HG03064 (cell line): ENCODE measurements at regions not wholly inside any gene's neighbourhood (a gene's known extent, or its start where the extent isn't known, plus 50 kb on each side); places are given as distances from the start of the nearest gene placed in this dataset.

Source experiments
- ATAC-seq: cut with Tn5 transposase; IDR thresholded peaks from one replicate; pipeline ENCODE4 v1.9.1; 2021; ENCODE audit warnings: low read depth; ENCODE audit not compliant: unreplicated experiment

DNA sequence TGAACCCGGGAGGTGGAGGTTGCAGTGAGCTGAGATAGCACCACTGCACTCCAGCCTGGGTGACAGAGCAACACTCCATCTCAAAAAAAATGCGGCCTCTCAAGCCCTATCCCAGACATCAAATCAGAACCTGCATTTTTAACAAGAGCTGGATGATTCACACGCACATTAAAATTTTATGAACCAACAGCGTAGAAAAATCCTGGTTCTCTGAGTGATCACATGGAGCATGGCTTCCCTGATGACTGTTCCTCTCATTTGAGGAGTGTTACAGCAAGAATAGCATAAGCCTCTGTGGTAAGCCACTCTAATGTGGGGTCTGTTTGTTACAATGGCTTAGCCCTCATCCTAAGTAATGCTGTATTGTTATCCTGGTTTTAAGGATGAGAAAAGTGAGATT is 163.6 kb downstream of the BRMS1L start:
- no peak for ATAC-seq

- ATAC-seq = no peak
These were observed 163.0 kb downstream of the BRMS1L start for GRCh38 chr14:35988972-35989690.

- no peak for ATAC-seq
These were observed 162.4 kb downstream of the BRMS1L start for GRCh38 chr14:35988550-35988949.

DNA sequence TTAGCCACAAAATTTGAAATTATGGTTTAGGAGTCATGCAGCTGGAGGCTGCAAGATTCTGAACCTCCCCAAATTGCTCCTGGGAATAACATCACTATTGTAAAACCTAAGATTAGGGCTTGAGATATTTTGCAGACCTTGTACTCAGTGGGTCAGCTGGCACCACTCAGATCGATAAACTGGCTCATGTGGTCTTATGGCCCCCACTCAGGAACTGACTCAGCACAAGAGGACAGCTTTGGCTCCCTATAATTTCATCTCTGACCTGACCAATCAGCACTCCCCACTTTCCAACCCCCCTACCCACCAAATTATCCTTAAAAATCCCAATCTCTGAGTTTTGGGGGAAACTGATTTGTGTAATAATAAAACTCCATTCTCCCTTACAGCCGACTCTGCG is 161.6 kb downstream of the BRMS1L start:
- ATAC-seq = no peak

- ATAC-seq = no peak
These were observed 160.1 kb downstream of the BRMS1L start for GRCh38 chr14:35986219-35986573.

DNA sequence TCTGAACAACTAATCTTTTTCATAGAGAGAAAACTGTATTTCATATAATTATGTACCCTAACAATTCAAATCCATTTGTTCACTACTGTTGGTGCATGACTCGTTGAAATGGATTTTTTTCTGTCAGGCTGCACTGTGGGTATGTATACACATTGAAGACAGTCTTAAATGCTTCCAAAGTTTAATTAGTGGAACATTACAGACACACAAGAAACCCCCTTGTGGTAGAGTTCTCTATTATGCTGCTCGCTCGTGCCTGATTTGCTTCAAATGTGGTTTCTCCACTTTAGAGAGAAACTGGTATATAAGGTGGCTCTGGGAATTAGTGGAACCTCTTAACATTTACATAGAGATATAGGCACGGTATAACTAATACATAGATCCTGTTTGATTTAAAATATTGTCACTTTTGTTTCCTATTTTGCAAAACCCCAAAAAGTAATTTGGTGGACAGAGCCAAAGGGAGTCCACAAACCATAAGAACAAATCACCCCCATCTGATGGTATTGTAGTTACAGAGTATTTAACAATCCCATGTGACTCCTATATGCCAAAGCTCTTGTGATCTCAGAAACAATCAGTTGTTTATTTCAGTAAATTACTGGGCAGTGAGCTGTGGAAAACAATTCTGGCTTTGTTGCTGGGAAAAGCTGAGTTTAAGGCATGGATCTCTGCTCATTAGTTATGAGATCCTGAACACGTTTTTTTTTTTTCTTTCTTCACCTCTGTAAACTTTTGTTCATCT is 159.5 kb downstream of the BRMS1L start:
- ATAC-seq = no peak

DNA sequence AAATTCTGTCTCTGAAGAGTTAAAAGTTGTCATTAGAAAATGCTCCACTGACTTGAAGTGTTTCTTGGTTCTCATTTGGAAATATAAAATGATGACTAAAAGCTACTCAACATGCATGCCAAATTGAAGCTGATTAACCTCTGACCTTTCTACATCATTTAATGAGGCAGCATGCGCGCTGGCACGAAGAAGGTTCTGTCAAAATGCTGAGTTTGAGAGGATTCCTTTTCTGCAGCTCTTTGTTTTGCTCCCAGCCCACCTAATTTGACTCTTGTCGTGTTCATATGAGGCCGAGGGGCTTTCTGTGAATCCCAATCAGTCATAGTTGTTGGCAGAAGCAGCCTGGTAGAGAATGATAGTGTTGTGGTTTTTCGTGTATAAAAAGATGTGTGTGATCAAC is 153.4 kb downstream of the BRMS1L start:
- ATAC-seq = no peak

GRCh38 chr14:35978561-35978960 is 152.4 kb downstream of the BRMS1L start:
- ATAC-seq = no peak

DNA sequence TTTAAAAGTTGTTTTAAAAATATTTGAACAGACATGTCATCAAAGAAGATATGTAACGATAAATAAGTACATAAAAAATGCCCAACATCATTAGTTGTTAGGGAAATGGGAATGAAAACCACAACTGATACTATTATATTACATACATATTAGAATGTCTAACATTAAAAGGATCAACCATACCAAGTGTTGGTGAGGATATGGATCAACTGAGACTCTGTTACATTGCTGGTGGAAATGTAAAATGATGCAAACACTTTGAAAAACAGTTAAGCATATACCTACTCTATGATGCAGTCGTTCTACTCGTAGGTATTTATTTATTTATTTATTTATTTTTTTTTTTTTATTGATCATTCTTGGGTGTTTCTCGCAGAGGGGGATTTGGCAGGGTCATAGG is 149.7 kb downstream of the BRMS1L start:
- no peak for ATAC-seq

DNA sequence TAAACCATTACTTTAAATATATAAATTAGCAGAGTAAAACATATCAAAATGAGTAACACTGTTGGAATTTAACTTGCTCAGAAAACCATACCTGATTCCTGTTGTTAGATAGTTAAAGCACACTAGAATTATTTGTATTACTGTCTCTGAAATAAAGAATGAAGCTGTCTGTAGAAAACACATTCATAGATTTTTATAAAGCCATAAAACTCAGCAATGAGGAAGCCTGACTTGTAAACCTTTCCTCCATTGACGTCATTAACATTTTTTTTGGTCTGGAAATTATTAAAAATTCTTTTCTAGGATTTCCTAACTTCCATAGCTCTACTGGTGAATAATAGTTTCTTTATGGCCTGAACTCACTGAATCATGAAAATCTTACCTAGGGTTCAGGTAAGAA is 147.6 kb downstream of the BRMS1L start:
- ATAC-seq = no peak

- ATAC-seq = no peak
These were observed 146.0 kb downstream of the BRMS1L start for GRCh38 chr14:35971965-35972630.

GRCh38 chr14:35969310-35969709 is 143.2 kb downstream of the BRMS1L start:
- ATAC-seq = no peak

- ATAC-seq = no peak
These were observed 139.3 kb downstream of the BRMS1L start for GRCh38 chr14:35965400-35965799.

DNA sequence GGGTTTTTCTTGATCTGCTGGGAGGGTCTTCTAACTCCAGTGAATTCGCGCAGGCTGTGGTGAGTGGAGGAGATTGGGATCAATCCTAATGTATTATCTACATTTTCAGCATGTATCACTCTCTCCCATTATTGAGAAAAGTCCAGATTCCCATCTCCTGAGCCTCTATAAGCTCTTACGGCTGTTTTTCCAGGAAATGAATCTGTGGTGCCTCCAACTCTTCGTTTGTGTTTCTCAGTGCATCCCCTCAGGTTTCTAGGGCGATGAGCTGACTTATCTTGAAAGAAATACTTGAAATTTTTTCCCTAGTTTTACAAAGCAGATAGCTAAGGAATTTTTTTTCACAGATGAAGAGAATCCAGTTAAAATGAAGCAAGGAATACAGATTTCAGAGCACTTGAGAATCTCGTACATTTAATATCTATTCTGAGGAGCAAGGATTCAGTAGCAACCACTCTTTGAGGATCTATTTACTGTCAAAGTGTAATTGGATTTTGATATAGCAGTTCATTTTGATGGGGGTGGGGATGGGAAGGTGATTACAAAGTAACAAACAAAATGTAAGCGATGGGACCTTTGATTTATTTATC is 138.7 kb downstream of the BRMS1L start:
- ATAC-seq = no peak

GRCh38 chr14:35963209-35963608 is 137.1 kb downstream of the BRMS1L start:
- ATAC-seq = no peak

DNA sequence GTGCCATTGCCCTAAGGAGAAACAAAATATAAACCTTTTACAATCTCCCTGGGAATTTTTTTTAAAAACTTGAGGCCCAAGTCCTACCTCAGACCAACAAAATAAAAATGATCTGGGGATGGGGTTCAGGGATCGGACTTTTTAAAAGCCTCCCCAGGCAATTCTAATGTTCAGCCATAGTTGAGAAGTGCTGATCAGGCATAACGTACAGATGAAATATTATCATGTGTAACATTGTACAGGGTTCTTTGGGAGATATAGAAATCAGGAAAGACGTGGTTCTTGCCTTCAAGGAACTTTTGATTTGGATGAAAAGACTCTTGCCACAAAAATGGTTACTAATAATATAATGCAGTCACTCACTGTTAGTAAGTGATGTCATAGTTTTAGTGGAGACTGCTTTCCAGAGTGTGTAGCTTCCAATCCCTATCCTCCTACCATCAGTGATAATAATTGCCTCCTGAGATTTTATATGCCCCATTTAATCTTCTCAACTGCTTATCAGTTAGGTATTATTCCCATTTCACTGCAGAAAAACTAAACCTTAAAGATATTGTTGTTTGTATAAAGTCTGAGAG is 135.6 kb downstream of the BRMS1L start:
- no peak for ATAC-seq

DNA sequence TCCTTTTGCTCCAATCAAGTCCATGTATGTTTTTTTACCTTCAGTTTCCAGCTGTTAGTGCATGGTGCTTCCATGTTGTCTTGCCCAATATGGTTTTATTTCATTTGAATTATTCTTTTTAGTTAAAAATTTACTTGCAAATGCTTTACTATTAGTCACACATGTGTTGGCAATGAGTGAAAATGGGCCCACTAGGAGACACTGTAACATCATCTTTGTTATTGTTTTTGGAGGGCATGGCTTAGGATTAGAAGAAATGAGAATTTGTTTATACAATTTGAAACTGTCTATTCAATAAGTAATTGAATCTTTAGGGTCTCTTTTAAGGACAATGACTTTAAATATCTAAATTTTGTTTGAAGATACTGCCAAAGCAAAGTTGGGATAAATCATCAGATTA is 133.7 kb downstream of the BRMS1L start:
- ATAC-seq = no peak

GRCh38 chr14:35958499-35958898 is 132.4 kb downstream of the BRMS1L start:
- no peak for ATAC-seq

GRCh38 chr14:35956376-35957085 is 130.4 kb downstream of the BRMS1L start:
- ATAC-seq = no peak

DNA sequence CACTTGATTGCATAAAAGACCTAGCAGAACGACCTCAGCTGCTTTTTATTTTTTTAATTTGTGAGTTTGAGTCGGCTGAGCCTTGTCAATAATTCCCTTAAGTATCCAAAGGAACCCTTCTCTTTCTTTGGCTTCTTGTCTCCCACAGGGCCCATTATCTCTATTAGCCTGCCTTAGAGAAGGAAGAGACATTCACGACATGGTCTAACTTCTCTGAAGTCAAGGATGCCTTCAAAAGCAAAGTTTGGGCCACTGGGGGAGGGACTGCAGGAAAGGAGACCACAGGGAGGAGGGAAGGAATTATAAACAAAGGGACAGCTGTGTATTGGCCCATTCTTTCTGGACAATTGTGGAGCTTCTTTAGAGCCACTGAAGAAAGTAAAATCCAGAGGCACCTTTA is 126.4 kb downstream of the BRMS1L start:
- ATAC-seq = no peak
